Adrenal gland (tissue), 9 donors: ENCODE measurements at regions not wholly inside any gene's neighbourhood (a gene's known extent, or its start where the extent isn't known, plus 50 kb on each side); places are given as distances from the start of the nearest gene placed in this dataset.

Experiments
- DNase-seq, 7 donors: peaks; one replicate each; pipeline ENCODE4 v3.0.0-alpha.2; 2019 to 2020
- H3K27ac ChIP-seq, 5 donors: fragments of 200-600 bp; sonication (generic) in 4 of 5; 1 replicate in 3 of 5; 2 replicates in 2 of 5; pipeline versions ENCODE4 v1.5.1 to v1.8.0; 2016 to 2020; ENCODE audit warnings: mild to moderate bottlenecking in 1 of 5
- H3K27me3 ChIP-seq: fragments of 200-600 bp; 2 replicates; pipeline ENCODE4 v1.8.0; 2021
- H3K36me3 ChIP-seq, 2 donors: fragments of 200-600 bp; replicated peaks in 1 of 2; 1 replicate in 1 of 2; 2 replicates in 1 of 2; pipeline versions ENCODE4 v1.5.1 to v1.8.0; 2018 to 2022
- H3K4me1 ChIP-seq, 2 donors: fragments of 200-600 bp; replicated peaks in 1 of 2; 1 replicate in 1 of 2; 2 replicates in 1 of 2; pipeline versions ENCODE4 v1.5.1 to v1.8.0; 2018 to 2021
- H3K4me3 ChIP-seq, 4 donors: fragments of 200-600 bp; sonication (generic) in 3 of 4; one replicate each; pipeline ENCODE4 v1.5.1; 2016 to 2018
- H3K9me3 ChIP-seq, 3 donors: fragments of 200-600 bp; sonication (generic) in 1 of 3; replicated peaks in 1 of 3; 1 replicate in 2 of 3; 2 replicates in 1 of 3; pipeline versions ENCODE4 v1.5.1 to v1.8.0; 2016 to 2021
- POLR2A ChIP-seq, 2 donors: fragments of 450-650 bp; IDR thresholded peaks; one replicate each; pipeline ENCODE4 v1.6.1; 2017; ENCODE audit warnings: antibody characterized with exemption in 2 of 2, mild to moderate bottlenecking in 2 of 2, moderate library complexity in 1 of 2
- WGBS, 4 donors: extraction: QIAGEN DNeasy Blood & Tissue Kit in 2 of 4; methylation state at CpG; one replicate each; pipeline versions ENCODE4 v1.1.5 to v1.1.7; 2013 to 2017; 5-methylcytosine and 5-hydroxymethylcytosine counted together
- intact Hi-C, 2 donors: fragments of 100-400 bp; cut with DNase I; formaldehyde crosslinking; loops; one replicate each; pipeline versions ENCODE4 v1.14.1 to v1.15.0; 2022 to 2023
- TF ChIP-seq, protein P1 (sequence below), 6 experiments: fragments of 450-650 bp in 4 of 6; fragments of 200-600 bp in 2 of 6; sonication (generic) in 1 of 6; IDR thresholded peaks; 1 replicate in 5 of 6; 2 replicates in 1 of 6; pipeline versions ENCODE4 v1.5.1 to v1.8.0; 2016 to 2021; ENCODE audit warnings: antibody characterized with exemption in 6 of 6, mild to moderate bottlenecking in 2 of 6, moderate library complexity in 1 of 6
- donor health status: healthy with polysubstance abuse.
- donor health status: Bipolar disorder and iron deficiency.
- donor health status: DM: yes; HTN: yes; CAD: no.
- donor health status: DM: no; HTN: no; CAD: no.
- donor health status: DM: no; HTN: no; CAD: no.

DNA sequence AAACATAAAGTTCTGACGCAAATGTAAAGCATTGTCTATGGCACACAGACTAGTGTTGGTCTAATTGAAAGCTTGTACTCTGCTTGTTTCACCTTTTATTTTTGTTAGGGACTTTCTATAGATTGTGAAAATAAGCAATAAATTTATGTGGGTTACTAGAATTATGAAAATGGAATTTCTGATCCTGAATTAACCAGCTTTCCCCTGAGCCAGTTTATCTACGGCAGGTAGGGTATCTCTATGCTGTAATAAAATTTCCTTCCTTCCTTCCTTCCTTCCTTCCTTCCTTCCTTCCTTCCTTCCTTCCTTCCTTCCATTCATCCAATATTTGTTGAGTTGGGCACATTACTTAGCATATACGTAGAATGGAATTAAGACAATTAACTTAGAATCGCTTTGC, 362.6 kb upstream of the SPRED2 start:
- no peak overlapping the region for H3K4me3 ChIP-seq
- intact Hi-C loops: no loop called here
- no peak overlapping the region for H3K27ac ChIP-seq
- DNase-seq: no peak
- H3K36me3 ChIP-seq: no peaks in the 10 kb centered on the region
- 82 to 88% (median 84%) methylated on average over 4 of the region's 4 CpGs for WGBS, 4 donors
- TF ChIP-seq, protein P1, sequence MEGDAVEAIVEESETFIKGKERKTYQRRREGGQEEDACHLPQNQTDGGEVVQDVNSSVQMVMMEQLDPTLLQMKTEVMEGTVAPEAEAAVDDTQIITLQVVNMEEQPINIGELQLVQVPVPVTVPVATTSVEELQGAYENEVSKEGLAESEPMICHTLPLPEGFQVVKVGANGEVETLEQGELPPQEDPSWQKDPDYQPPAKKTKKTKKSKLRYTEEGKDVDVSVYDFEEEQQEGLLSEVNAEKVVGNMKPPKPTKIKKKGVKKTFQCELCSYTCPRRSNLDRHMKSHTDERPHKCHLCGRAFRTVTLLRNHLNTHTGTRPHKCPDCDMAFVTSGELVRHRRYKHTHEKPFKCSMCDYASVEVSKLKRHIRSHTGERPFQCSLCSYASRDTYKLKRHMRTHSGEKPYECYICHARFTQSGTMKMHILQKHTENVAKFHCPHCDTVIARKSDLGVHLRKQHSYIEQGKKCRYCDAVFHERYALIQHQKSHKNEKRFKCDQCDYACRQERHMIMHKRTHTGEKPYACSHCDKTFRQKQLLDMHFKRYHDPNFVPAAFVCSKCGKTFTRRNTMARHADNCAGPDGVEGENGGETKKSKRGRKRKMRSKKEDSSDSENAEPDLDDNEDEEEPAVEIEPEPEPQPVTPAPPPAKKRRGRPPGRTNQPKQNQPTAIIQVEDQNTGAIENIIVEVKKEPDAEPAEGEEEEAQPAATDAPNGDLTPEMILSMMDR (IDR thresholded peaks at IDR 0.05): no peak
- TF ChIP-seq POLR2A (IDR thresholded peaks at IDR 0.05): no peak
- no peaks in the 10 kb centered on the region for H3K9me3 ChIP-seq
- no peaks in the 10 kb centered on the region for H3K4me1 ChIP-seq
- no peaks in the 10 kb centered on the region for H3K27me3 ChIP-seq

DNA sequence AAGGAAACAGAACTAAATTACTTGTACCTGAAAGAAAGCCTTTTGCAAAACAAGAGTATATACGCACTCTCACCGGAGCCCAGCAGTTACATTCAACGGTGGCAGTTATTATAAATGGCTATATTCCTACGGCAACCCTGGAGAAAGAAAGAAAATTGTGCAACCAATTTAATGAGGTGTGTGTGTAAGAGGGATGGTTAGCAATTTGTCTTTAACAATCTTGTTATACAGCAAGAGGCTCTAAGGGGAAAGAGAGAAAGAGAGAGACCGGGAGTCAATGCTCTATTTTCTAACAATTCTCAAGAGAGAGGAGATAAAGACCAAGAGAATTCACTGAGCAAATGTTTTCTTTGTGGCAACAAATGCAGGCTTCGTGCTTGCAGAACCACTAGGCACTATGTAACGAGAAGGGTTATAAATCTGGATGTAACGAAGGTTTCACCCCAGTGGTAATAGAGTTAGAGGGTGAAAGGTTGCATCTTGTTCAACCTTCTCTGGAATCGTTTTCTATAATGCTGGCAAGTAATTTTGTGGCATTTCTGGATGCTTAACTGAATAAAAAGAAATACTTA, 359.1 kb upstream of the SPRED2 start:
- Histone ChIP-seq H3K4me3 (no peak overlapping the region), H3K4me1 (no peaks in the 10 kb centered on the region), H3K27me3 (no peaks in the 10 kb centered on the region), H3K27ac (no peak overlapping the region), H3K36me3 (no peaks in the 10 kb centered on the region), H3K9me3 (no peaks in the 10 kb centered on the region)
- 67 to 76% (median 70%) methylated on average over 9 of the region's 9 CpGs for WGBS, 4 donors
- DNase-seq: no peak
- intact Hi-C loops: no loop called here
- TF ChIP-seq, protein P1 (IDR thresholded peaks at IDR 0.05): no peak
- TF ChIP-seq POLR2A (IDR thresholded peaks at IDR 0.05): no peak

DNA sequence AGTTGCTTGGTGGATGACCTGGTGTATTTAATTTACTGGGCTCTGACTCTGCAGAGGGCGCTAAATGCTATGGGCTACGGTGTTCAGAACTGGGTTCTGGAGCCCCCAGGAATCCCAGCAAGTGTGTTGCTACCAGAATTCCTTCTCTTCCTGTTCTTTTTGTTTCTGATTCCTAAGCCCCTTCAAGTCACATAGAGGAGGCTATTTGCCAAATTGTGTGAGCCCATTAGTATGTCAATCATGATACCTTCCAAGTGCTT, 358.2 kb upstream of the SPRED2 start:
- intact Hi-C loops: no loop called here
- Histone ChIP-seq H3K4me1 (no peaks in the 10 kb centered on the region), H3K27me3 (no peaks in the 10 kb centered on the region), H3K27ac (no peak overlapping the region), H3K9me3 (no peaks in the 10 kb centered on the region), H3K4me3 (no peak overlapping the region), H3K36me3 (no peaks in the 10 kb centered on the region)
- no peak for DNase-seq
- TF ChIP-seq, protein P1 (IDR thresholded peaks at IDR 0.05): no peak
- no peak for TF ChIP-seq POLR2A (IDR thresholded peaks at IDR 0.05)
- 82 to 92% (median 86%) methylated on average over 2 of the region's 2 CpGs for WGBS, 4 donors

DNA sequence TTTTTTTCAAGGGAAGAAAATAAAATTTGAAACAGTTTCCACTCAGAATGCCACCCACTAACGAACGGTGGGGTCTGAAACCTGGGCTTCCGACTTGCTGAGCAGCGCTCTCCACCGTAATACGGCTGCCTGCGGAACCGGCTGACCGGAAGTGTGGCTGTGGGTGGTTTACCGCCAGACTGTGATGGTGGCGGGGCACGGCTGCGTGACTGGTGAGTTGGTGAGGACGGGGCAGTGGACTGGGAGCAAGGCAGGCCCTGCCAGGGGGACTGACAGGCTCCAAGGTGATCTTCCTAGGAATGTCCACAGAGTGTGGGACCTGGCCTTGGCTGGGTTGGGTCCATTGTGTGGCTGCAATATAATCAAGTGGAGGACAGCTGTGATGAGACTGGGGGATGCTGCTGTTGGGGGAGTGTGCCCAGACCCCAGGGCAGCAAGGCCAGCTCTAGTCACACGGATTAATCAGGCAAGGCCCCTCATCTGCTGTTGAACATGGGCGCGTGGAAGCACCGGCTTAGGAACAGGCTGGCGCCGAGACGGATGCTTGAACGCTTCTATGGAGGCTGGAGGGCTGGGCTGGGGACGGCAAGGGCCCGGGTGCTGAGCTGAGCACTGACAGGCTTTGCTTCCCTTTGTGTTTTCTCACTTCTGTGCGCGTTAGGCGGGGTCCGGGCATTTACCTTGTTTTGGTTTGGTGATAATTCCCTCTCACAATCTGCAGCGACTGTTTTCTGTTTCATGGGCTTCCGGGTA, 357.7 kb upstream of the SPRED2 start:
- 86 to 90% (median 88%) methylated on average over 30 of the region's 30 CpGs for WGBS, 4 donors
- no peaks in the 10 kb centered on the region for H3K27me3 ChIP-seq
- H3K9me3 ChIP-seq: no peaks in the 10 kb centered on the region
- intact Hi-C loops: no loop called here
- H3K36me3 ChIP-seq: no peaks in the 10 kb centered on the region
- TF ChIP-seq POLR2A (IDR thresholded peaks at IDR 0.05): no peak
- TF ChIP-seq, protein P1 (IDR thresholded peaks at IDR 0.05): no peak
- no peak for DNase-seq
- H3K4me1 ChIP-seq: no peaks in the 10 kb centered on the region
- H3K27ac ChIP-seq: no peak overlapping the region
- H3K4me3 ChIP-seq: no peak overlapping the region
